HuH-7 (cell line): ENCODE measurements at regions not wholly inside any gene's neighbourhood (a gene's known extent, or its start where the extent isn't known, plus 50 kb on each side); places are given as distances from the start of the nearest gene placed in this dataset.
A peak's percentile ranks its signal among the peaks of the same experiment; 100 is the strongest.

ENCODE experiments used
- DNase-seq: peaks from one replicate; pipeline ENCODE4 v3.0.0; 2011; ENCODE audit warnings: low spot score

- DNase-seq = no peak
Observed at GRCh38 chr7:42756841-42757240, 155.0 kb downstream of the C7orf25 start.

- DNase-seq = no peak
Observed at GRCh38 chr7:42753811-42754363, 158.0 kb downstream of the C7orf25 start.

GRCh38 chr7:42753367-42753766 lies 158.5 kb downstream of the C7orf25 start:
- no peak for DNase-seq

GRCh38 chr7:42750172-42750571 lies 161.7 kb downstream of the C7orf25 start:
- no peak for DNase-seq

GRCh38 chr7:42747044-42747443 lies 164.8 kb downstream of the C7orf25 start:
- DNase-seq = no peak

GRCh38 chr7:42746214-42746613 lies 165.7 kb downstream of the C7orf25 start:
- DNase-seq = no peak

GRCh38 chr7:42745357-42746059 lies 166.4 kb downstream of the C7orf25 start:
- DNase-seq = peak; percentile 20

GRCh38 chr7:42744746-42745145 lies 167.1 kb downstream of the C7orf25 start:
- DNase-seq = no peak

- no peak for DNase-seq
Observed at GRCh38 chr7:42743077-42743858, 168.6 kb downstream of the C7orf25 start.

GRCh38 chr7:42742318-42742717 lies 169.6 kb downstream of the C7orf25 start:
- no peak for DNase-seq

- no peak for DNase-seq
Observed at GRCh38 chr7:42740408-42740807, 171.5 kb downstream of the C7orf25 start.

GRCh38 chr7:42739638-42740037 lies 172.2 kb downstream of the C7orf25 start:
- DNase-seq = no peak

GRCh38 chr7:42736931-42737330 lies 174.9 kb downstream of the C7orf25 start:
- peak; percentile 12 for DNase-seq

GRCh38 chr7:42735081-42735480 lies 176.8 kb downstream of the C7orf25 start:
- DNase-seq = no peak

- DNase-seq = no peak
Observed at GRCh38 chr7:42734568-42734967, 177.3 kb downstream of the C7orf25 start.

GRCh38 chr7:42733040-42733439 lies 178.8 kb downstream of the C7orf25 start:
- no peak for DNase-seq

GRCh38 chr7:42730586-42730985 lies 181.3 kb downstream of the C7orf25 start:
- no peak for DNase-seq

GRCh38 chr7:42729053-42729765 lies 182.7 kb downstream of the C7orf25 start:
- no peak for DNase-seq

- no peak for DNase-seq
Observed at GRCh38 chr7:42727451-42727850, 184.4 kb downstream of the C7orf25 start.

GRCh38 chr7:42726066-42726785 lies 185.6 kb downstream of the C7orf25 start:
- DNase-seq = no peak

GRCh38 chr7:42722716-42723115 lies 189.2 kb downstream of the C7orf25 start:
- DNase-seq = no peak

GRCh38 chr7:42722198-42722597 lies 189.7 kb downstream of the C7orf25 start:
- DNase-seq = no peak
